Endothelial cell of umbilical vein (primary cell): ENCODE measurements at regions not wholly inside any gene's neighbourhood (a gene's known extent, or its start where the extent isn't known, plus 50 kb on each side); places are given as distances from the start of the nearest gene placed in this dataset.

Experiments
- BruUV-seq: library from RNA; stranded (reverse); fragments of 400-500 nt; replicated peaks from 2 replicates; lab custom pipeline; 2021; lab: Mats Ljungman, UMichigan
- CTCF ChIA-PET: fragments of 300-600, 350-600 bp; sonication (Branson Sonifier 250); formaldehyde crosslinking; loops from one replicate; lab custom pipeline; 2021; ENCODE audit warnings: antibody characterized with exemption, inconsistent platforms; lab: Charles Lee
- POLR2A ChIA-PET: fragments of 300-600, 350-600 bp; sonication (Branson Sonifier 250); formaldehyde crosslinking; loops from one replicate; lab custom pipeline; 2021; ENCODE audit warnings: antibody characterized with exemption, inconsistent platforms; lab: Charles Lee
- DNase-seq: peaks from one replicate; pipeline ENCODE4 v3.0.0-alpha.2; 2011; ENCODE audit warnings: low read depth, low spot score
- FAIRE-seq: peaks from 2 replicates; lab custom pipeline; 2011; peaks lifted over from hg19 to GRCh38; lab: Jason Lieb, UNC
- H2AFZ ChIP-seq: 2 replicates; pipeline ENCODE4 v1.6.0; 2012; ENCODE audit warnings: low read depth, low read length, control low read depth, inconsistent platforms
- H3K27ac ChIP-seq: 2 replicates; pipeline ENCODE4 v1.5.1; 2011; ENCODE audit warnings: low read depth, mild to moderate bottlenecking, control low read depth, low read length, moderate library complexity; ENCODE audit not compliant: insufficient read depth
- H3K27me3 ChIP-seq, 2 experiments: 2 replicates each; pipeline versions ENCODE4 v1.6.0 to v1.6.1; 2011; ENCODE audit warnings: low read length in 2 of 2, mixed read lengths in 1 of 2; ENCODE audit not compliant: control insufficient read depth in 2 of 2, insufficient read depth in 2 of 2
- H3K36me3 ChIP-seq, 2 experiments: 2 replicates in 1 of 2; 3 replicates in 1 of 2; pipeline ENCODE4 v1.5.1; 2011; ENCODE audit warnings: low read length in 2 of 2, mild to moderate bottlenecking in 1 of 2, moderate library complexity in 1 of 2; ENCODE audit not compliant: control insufficient read depth in 2 of 2, insufficient read depth in 2 of 2; ENCODE audit errors: extremely low read depth in 1 of 2
- H3K4me1 ChIP-seq: 3 replicates; pipeline ENCODE4 v1.5.1; 2011; ENCODE audit warnings: mild to moderate bottlenecking, low read length; ENCODE audit not compliant: control insufficient read depth, insufficient read depth; ENCODE audit errors: extremely low read depth
- H3K4me2 ChIP-seq: 2 replicates; pipeline ENCODE4 v1.6.1; 2011; ENCODE audit warnings: low read length, control low read depth, mixed read lengths; ENCODE audit not compliant: insufficient read depth
- H3K4me3 ChIP-seq, 3 experiments: fragments of 200-600 bp in 1 of 3; sonication (generic), shearing (Covaris generic) in 1 of 3; replicated peaks in 1 of 3; 2 replicates each; pipeline ENCODE4 v1.5.1; 2011 to 2016; ENCODE audit warnings: control low read depth in 3 of 3, low read length in 3 of 3, mild to moderate bottlenecking in 2 of 3, inconsistent platforms in 1 of 3, low read depth in 1 of 3, moderate library complexity in 1 of 3; ENCODE audit not compliant: insufficient read depth in 1 of 3
- H3K79me2 ChIP-seq: 2 replicates; pipeline ENCODE4 v1.6.0; 2012; ENCODE audit warnings: low read length, inconsistent platforms; ENCODE audit not compliant: control insufficient read depth, insufficient read depth
- H3K9ac ChIP-seq: replicated peaks from 2 replicates; pipeline ENCODE3; 2011; ENCODE audit warnings: low read length, control low read depth; ENCODE audit not compliant: insufficient read depth; ENCODE audit errors: extremely low read depth
- H3K9me1 ChIP-seq: replicated peaks from 3 replicates; pipeline ENCODE4 v1.6.0; 2011; ENCODE audit warnings: mild to moderate bottlenecking, low read length; ENCODE audit not compliant: control insufficient read depth, insufficient read depth; ENCODE audit errors: extremely low read depth
- H3K9me3 ChIP-seq: replicated peaks from 2 replicates; pipeline ENCODE4 v1.5.1; 2012; ENCODE audit warnings: low read length, inconsistent platforms; ENCODE audit not compliant: control insufficient read depth, insufficient read depth
- H4K20me1 ChIP-seq: replicated peaks from 2 replicates; pipeline ENCODE3; 2011; ENCODE audit warnings: mild to moderate bottlenecking, low read length; ENCODE audit not compliant: control insufficient read depth, insufficient read depth; ENCODE audit errors: extremely low read depth
- CTCF ChIP-seq, 2 donors: IDR thresholded peaks; 1 replicate in 1 of 2; 2 replicates in 1 of 2; pipeline ENCODE4 v1.5.1; 2011; ENCODE audit warnings: low read length in 2 of 2, mild to moderate bottlenecking in 2 of 2, moderate library complexity in 2 of 2, control low read depth in 1 of 2, inconsistent platforms in 1 of 2, low read depth in 1 of 2; ENCODE audit not compliant: insufficient read depth in 1 of 2; ENCODE audit errors: extremely low read depth in 1 of 2
- EZH2 ChIP-seq: IDR thresholded peaks from 2 replicates; pipeline ENCODE4 v1.6.1; 2012; ENCODE audit warnings: borderline replicate concordance, low read depth, mild to moderate bottlenecking, moderate library complexity, low read length, inconsistent platforms; ENCODE audit not compliant: severe bottlenecking
- FOS ChIP-seq: IDR thresholded peaks from 2 replicates; pipeline ENCODE4 v1.6.1; 2011; ENCODE audit warnings: mild to moderate bottlenecking, low read length, moderate library complexity, borderline replicate concordance; ENCODE audit not compliant: insufficient read depth
- GATA2 ChIP-seq: IDR thresholded peaks from 2 replicates; pipeline ENCODE4 v1.7.0; 2011; ENCODE audit warnings: low read depth, mild to moderate bottlenecking, moderate library complexity, mixed read lengths, low read length; ENCODE audit not compliant: insufficient read length, insufficient read depth
- JUN ChIP-seq: IDR thresholded peaks from 2 replicates; pipeline ENCODE4 v1.6.1; 2011; ENCODE audit warnings: borderline replicate concordance, low read depth; ENCODE audit not compliant: insufficient read length, insufficient read depth
- MAX ChIP-seq: IDR thresholded peaks from 2 replicates; pipeline ENCODE4 v1.6.1; 2011; ENCODE audit not compliant: insufficient read depth, insufficient read length
- MYC ChIP-seq: IDR thresholded peaks from one replicate; pipeline ENCODE4 v1.6.1; 2011; ENCODE audit warnings: mild to moderate bottlenecking, low read depth, low read length
- POLR2A ChIP-seq: IDR thresholded peaks from 2 replicates; pipeline ENCODE4 v1.6.1; 2012; ENCODE audit warnings: low read depth, mild to moderate bottlenecking, control low read depth, low read length
- POLR2AphosphoS5 ChIP-seq: IDR thresholded peaks from 2 replicates; pipeline ENCODE4 v1.6.1; 2012; ENCODE audit warnings: low read depth, mild to moderate bottlenecking, control low read depth, low read length, moderate library complexity; ENCODE audit not compliant: insufficient read depth
- dilution Hi-C: fragments of 300-500 bp; cut with MboI; formaldehyde crosslinking; loops from one replicate; pipeline ENCODE4 v1.15.0; 2019; ENCODE audit warnings: low sequenced_read_pairs; ENCODE audit not compliant: extremely low pct_ligation_motif_present
- intact Hi-C: fragments of 100-400 bp; cut with micrococcal nuclease; formaldehyde crosslinking; loops from one replicate; pipeline ENCODE4 v1.10.0; 2022

- no peak overlapping the region for H3K9ac ChIP-seq
- H3K4me3 ChIP-seq, result no peak overlapping the region
- no peaks in the 10 kb centered on the region for H3K27me3 ChIP-seq
- no peak for FAIRE-seq
- no peaks in the 10 kb centered on the region for H3K9me1 ChIP-seq
- no peak overlapping the region for H3K27ac ChIP-seq
- no peaks in the 10 kb centered on the region for H3K4me1 ChIP-seq
- H4K20me1 ChIP-seq, result no peaks in the 10 kb centered on the region
- no peaks in the 10 kb centered on the region for H3K9me3 ChIP-seq
- ChIA-PET POLR2A (no interaction called here), CTCF (interaction anchor here (1.0 kb wide), 1 partner anchor 22 kb away, joined by 3 read pairs; no protein-coding TSS in a partner anchor)
- no peak for DNase-seq
- no peaks in the 10 kb centered on the region for H3K79me2 ChIP-seq
- dilution Hi-C loops (no loop called here), intact Hi-C loops (no loop called here)
- no TSS peak for BruUV-seq
- TF ChIP-seq MYC, result no peak
- no peak overlapping the region for H2AFZ ChIP-seq
- no peak overlapping the region for H3K4me2 ChIP-seq
- no peaks in the 10 kb centered on the region for H3K36me3 ChIP-seq
Observed at GRCh38 chr13:77832339-77833100, 86.1 kb downstream of the EDNRB start.

- Histone ChIP-seq H3K4me3 (no peak overlapping the region), H3K4me1 (no peaks in the 10 kb centered on the region), H2AFZ (no peak overlapping the region), H3K9me1 (no peaks in the 10 kb centered on the region), H3K4me2 (no peak overlapping the region), H4K20me1 (no peaks in the 10 kb centered on the region), H3K9ac (no peak overlapping the region), H3K36me3 (no peaks in the 10 kb centered on the region), H3K27ac (no peak overlapping the region), H3K27me3 (no peaks in the 10 kb centered on the region), H3K9me3 (no peaks in the 10 kb centered on the region), H3K79me2 (no peaks in the 10 kb centered on the region)
- DNase-seq (no peak), FAIRE-seq (no peak)
- intact Hi-C loops, result no loop called here
- POLR2A ChIA-PET, result no interaction called here
- TF ChIP-seq MYC, result no peak
- no peak for TF ChIP-seq CTCF (IDR thresholded peaks at IDR 0.05; ENCODE audit: extremely low read depth in 1 of 2, insufficient read depth in 1 of 2, low read depth in 1 of 2, low read length in 2 of 2)
- no peak for TF ChIP-seq FOS
- no peak for TF ChIP-seq POLR2AphosphoS5
- no peak for TF ChIP-seq EZH2
- no peak for TF ChIP-seq MAX
- TF ChIP-seq JUN, result no peak
- TF ChIP-seq POLR2A, result no peak
- TF ChIP-seq GATA2, result no peak
- CTCF ChIA-PET, result interaction anchor here (1.0 kb wide), 1 partner anchor 21 kb away, joined by 3 read pairs; no protein-coding TSS in a partner anchor
- no TSS peak for BruUV-seq
- dilution Hi-C loops, result no loop called here
Observed at GRCh38 chr13:77831866-77832265, 86.8 kb downstream of the EDNRB start.
